ENCODE measurements at regions not wholly inside any gene's neighbourhood (a gene's known extent, or its start where the extent isn't known, plus 50 kb on each side); places are given as distances from the start of the nearest gene placed in this dataset.

DNA sequence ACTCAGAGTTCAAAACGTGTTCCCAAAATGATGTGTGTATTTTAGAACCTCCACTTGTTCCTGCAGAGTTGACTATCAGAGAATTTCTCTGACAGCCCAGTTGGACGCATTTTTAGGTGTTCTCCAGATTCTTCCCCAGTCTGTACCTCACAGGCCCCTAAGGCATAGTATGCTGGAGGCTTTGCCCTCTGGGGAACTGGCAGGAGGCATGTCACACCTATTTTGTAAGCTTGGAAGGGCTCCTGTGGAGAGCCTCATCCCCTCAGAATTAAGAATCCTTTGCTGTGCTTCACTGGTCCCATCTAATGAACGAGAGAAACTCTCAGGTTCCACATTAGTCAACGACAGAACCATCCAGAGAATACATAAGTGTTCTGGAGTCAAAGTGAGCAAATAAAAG lies 144.1 kb upstream of the SLC30A5 start:
- DNase-seq (ENCODE audit: low spot score) (no peak), ATAC-seq (ENCODE audit: low read depth) (0 out of 3 replicates have a peak, but pooled peaks have one; percentile 17)
- Histone ChIP-seq H3K27me3 (ENCODE audit: insufficient read depth, poor library complexity, severe bottlenecking) (no peaks in the 10 kb centered on the region), H3K27ac (ENCODE audit: poor library complexity, severe bottlenecking) (no peak overlapping the region), H3K36me3 (ENCODE audit: low read depth) (no peaks in the 10 kb centered on the region), H3K9me3 (ENCODE audit: severe bottlenecking) (no peaks in the 10 kb centered on the region), H3K4me3 (ENCODE audit: severe bottlenecking) (no peak overlapping the region), H3K4me1 (ENCODE audit: insufficient read depth, poor library complexity, severe bottlenecking) (peaks cover 7% of the 10 kb centered on the region)
- TF ChIP-seq, protein P1, sequence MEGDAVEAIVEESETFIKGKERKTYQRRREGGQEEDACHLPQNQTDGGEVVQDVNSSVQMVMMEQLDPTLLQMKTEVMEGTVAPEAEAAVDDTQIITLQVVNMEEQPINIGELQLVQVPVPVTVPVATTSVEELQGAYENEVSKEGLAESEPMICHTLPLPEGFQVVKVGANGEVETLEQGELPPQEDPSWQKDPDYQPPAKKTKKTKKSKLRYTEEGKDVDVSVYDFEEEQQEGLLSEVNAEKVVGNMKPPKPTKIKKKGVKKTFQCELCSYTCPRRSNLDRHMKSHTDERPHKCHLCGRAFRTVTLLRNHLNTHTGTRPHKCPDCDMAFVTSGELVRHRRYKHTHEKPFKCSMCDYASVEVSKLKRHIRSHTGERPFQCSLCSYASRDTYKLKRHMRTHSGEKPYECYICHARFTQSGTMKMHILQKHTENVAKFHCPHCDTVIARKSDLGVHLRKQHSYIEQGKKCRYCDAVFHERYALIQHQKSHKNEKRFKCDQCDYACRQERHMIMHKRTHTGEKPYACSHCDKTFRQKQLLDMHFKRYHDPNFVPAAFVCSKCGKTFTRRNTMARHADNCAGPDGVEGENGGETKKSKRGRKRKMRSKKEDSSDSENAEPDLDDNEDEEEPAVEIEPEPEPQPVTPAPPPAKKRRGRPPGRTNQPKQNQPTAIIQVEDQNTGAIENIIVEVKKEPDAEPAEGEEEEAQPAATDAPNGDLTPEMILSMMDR (IDR thresholded peaks at IDR 0.05; ENCODE audit: poor library complexity, severe bottlenecking), result no peak

DNA sequence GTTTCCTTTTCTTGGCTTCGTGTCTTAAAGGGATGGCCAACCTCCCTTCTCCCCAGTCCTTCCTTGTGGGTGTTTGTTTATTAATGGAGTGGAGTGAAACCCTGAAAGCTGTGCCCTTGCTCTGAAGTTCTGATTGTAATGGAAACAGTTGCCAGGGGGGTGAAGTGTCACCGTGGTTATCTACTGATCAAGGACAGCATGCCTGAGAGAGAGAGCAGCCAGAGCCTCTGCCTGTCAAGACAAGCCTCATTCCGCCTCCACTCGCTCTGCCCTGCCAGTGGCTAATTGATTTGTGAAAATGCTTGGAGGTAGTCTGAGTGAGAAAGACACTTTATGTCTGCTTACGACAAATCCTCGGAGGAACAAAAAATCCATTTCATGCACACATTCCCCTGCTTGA lies 143.7 kb upstream of the SLC30A5 start:
- TF ChIP-seq, protein P1 (IDR thresholded peaks at IDR 0.05; ENCODE audit: poor library complexity, severe bottlenecking), result no peak
- no peaks in the 10 kb centered on the region for H3K27me3 ChIP-seq (ENCODE audit: insufficient read depth, poor library complexity, severe bottlenecking)
- H3K36me3 ChIP-seq (ENCODE audit: low read depth), result no peaks in the 10 kb centered on the region
- H3K9me3 ChIP-seq (ENCODE audit: severe bottlenecking), result no peaks in the 10 kb centered on the region
- ATAC-seq (ENCODE audit: low read depth), result peak; percentile 86
- H3K4me1 ChIP-seq (ENCODE audit: insufficient read depth, poor library complexity, severe bottlenecking), result peaks cover 7% of the 10 kb centered on the region
- no peak overlapping the region for H3K27ac ChIP-seq (ENCODE audit: poor library complexity, severe bottlenecking)
- no peak for DNase-seq (ENCODE audit: low spot score)
- no peak overlapping the region for H3K4me3 ChIP-seq (ENCODE audit: severe bottlenecking)

DNA sequence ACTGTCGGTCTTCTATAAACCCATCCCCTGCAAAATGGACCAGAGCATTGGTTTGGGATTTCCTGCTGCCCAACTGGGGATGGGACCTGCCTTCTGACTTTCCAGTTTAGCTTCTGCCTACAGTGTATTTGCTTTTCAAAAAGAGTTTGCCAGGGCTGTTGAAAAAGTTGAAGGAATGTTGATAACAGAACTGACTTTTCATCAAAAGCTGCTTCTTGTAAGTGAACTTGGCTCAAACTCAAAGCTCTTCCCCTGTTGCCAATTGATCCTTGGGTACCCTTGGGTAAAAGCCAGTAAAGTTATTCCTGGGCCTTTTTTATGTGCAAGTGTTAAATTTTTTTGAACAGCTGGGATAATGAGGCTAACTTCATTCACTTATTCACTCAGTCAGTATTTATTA lies 142.9 kb upstream of the SLC30A5 start:
- TF ChIP-seq, protein P1 (IDR thresholded peaks at IDR 0.05; ENCODE audit: poor library complexity, severe bottlenecking), result no peak
- H3K36me3 ChIP-seq (ENCODE audit: low read depth), result no peaks in the 10 kb centered on the region
- ATAC-seq (ENCODE audit: low read depth) (no peak), DNase-seq (ENCODE audit: low spot score) (no peak)
- H3K27ac ChIP-seq (ENCODE audit: poor library complexity, severe bottlenecking), result no peak overlapping the region
- no peaks in the 10 kb centered on the region for H3K27me3 ChIP-seq (ENCODE audit: insufficient read depth, poor library complexity, severe bottlenecking)
- peaks cover 7% of the 10 kb centered on the region for H3K4me1 ChIP-seq (ENCODE audit: insufficient read depth, poor library complexity, severe bottlenecking)
- H3K9me3 ChIP-seq (ENCODE audit: severe bottlenecking), result no peaks in the 10 kb centered on the region
- H3K4me3 ChIP-seq (ENCODE audit: severe bottlenecking), result no peak overlapping the region

DNA sequence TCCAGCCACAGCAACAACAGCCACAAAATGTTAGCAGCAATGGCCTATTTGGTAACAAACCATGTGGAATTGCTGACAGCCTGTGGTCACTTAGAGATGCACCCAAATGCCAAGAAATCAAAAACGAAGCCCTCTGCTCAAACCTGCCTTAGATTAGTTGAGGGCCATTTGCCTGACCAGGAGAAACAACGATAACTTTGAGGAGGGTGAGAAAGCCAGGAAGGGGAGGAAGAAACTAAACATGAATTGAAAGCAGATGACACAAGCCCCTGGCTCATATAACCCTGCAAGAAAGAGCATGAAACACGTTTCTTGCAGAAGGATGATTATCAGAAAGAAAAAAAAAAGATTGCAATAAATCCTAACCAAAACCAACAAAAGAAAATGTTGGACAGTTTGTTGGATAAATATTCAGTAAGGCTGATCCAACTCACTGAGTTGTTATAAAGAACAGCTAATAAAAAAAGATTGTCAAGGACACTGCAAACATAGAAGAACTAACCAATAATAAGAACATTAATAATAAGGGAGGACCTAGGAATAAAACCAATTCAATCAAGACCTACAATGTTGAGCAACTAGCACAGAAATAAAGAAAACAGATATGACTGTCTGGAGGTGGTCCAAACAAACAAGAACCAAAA lies 140.5 kb upstream of the SLC30A5 start:
- H3K4me3 ChIP-seq (ENCODE audit: severe bottlenecking), result no peak overlapping the region
- no peaks in the 10 kb centered on the region for H3K36me3 ChIP-seq (ENCODE audit: low read depth)
- ATAC-seq (ENCODE audit: low read depth) (no peak), DNase-seq (ENCODE audit: low spot score) (no peak)
- H3K27me3 ChIP-seq (ENCODE audit: insufficient read depth, poor library complexity, severe bottlenecking), result no peaks in the 10 kb centered on the region
- H3K4me1 ChIP-seq (ENCODE audit: insufficient read depth, poor library complexity, severe bottlenecking), result peaks cover 7% of the 10 kb centered on the region
- TF ChIP-seq, protein P1 (IDR thresholded peaks at IDR 0.05; ENCODE audit: poor library complexity, severe bottlenecking), result no peak
- H3K9me3 ChIP-seq (ENCODE audit: severe bottlenecking), result no peaks in the 10 kb centered on the region
- H3K27ac ChIP-seq (ENCODE audit: poor library complexity, severe bottlenecking), result no peak overlapping the region

DNA sequence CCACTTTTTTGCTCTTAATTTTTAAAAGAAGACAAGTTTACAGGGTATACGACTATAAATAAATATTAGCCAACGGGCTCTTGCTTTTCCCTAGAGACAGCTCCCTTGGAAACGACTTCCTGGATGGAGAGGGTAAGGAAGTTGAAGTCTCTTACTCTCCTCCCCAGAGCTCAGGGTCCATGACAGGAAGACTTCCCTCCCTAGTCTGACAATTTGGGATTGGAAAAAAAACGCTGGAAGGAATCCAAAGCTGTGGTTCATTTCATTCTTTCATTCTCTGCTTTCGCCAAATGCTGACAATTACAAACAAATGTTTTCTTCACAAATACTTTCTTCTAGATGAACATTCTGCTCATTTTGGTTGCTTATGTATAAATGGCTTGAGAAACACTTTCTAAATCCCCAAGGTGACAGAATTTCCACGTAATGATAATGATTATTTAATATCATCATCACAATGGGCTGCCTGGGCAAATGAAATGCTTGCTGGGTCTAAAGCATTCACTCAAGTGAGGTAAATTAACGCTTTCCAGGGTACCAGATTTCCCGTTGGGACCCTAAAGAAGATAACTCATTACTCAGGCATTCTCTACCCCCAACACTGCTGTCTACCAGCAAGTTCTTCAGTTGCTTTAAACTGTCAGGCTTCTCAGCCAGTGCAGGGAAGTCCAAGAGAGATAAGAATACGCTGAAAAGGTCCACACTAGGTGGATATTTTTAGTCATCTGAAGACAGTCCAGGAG lies 139.8 kb upstream of the SLC30A5 start:
- TF ChIP-seq, protein P1 (IDR thresholded peaks at IDR 0.05; ENCODE audit: poor library complexity, severe bottlenecking), result no peak
- ATAC-seq (ENCODE audit: low read depth), result no peak
- Histone ChIP-seq H3K9me3 (ENCODE audit: severe bottlenecking) (no peaks in the 10 kb centered on the region), H3K27me3 (ENCODE audit: insufficient read depth, poor library complexity, severe bottlenecking) (no peaks in the 10 kb centered on the region), H3K4me3 (ENCODE audit: severe bottlenecking) (no peak overlapping the region), H3K4me1 (ENCODE audit: insufficient read depth, poor library complexity, severe bottlenecking) (peaks cover 7% of the 10 kb centered on the region), H3K27ac (ENCODE audit: poor library complexity, severe bottlenecking) (no peak overlapping the region), H3K36me3 (ENCODE audit: low read depth) (no peaks in the 10 kb centered on the region)
- DNase-seq (ENCODE audit: low spot score), result no peak
